Stomach (tissue), 4 donors: ENCODE measurements at regions not wholly inside any gene's neighbourhood (a gene's known extent, or its start where the extent isn't known, plus 50 kb on each side); places are given as distances from the start of the nearest gene placed in this dataset.

ENCODE experiments used
- EP300 ChIP-seq: sonication (generic); formaldehyde crosslinking; IDR thresholded peaks from one replicate; pipeline ENCODE4 v1.6.1; 2017; ENCODE audit warnings: antibody characterized with exemption
- POLR2A ChIP-seq, 4 donors: fragments of 450-650 bp; IDR thresholded peaks; one replicate each; pipeline ENCODE4 v1.6.1; 2016; ENCODE audit warnings: antibody characterized with exemption in 4 of 4, control low read depth in 2 of 4, mild to moderate bottlenecking in 1 of 4, moderate library complexity in 1 of 4
- POLR2AphosphoS5 ChIP-seq, 3 donors: sonication (generic); formaldehyde crosslinking; IDR thresholded peaks; one replicate each; pipeline ENCODE4 v1.6.1; 2016; ENCODE audit warnings: antibody characterized with exemption in 3 of 3
- TF ChIP-seq, protein P1 (sequence below), 7 experiments: fragments of 450-650 bp in 4 of 7; fragments of 200-600 bp in 3 of 7; sonication (generic) in 3 of 7; IDR thresholded peaks; one replicate each; pipeline ENCODE4 v1.5.1; 2016 to 2019; ENCODE audit warnings: antibody characterized with exemption in 7 of 7, control low read depth in 2 of 7, mild to moderate bottlenecking in 1 of 7

DNA sequence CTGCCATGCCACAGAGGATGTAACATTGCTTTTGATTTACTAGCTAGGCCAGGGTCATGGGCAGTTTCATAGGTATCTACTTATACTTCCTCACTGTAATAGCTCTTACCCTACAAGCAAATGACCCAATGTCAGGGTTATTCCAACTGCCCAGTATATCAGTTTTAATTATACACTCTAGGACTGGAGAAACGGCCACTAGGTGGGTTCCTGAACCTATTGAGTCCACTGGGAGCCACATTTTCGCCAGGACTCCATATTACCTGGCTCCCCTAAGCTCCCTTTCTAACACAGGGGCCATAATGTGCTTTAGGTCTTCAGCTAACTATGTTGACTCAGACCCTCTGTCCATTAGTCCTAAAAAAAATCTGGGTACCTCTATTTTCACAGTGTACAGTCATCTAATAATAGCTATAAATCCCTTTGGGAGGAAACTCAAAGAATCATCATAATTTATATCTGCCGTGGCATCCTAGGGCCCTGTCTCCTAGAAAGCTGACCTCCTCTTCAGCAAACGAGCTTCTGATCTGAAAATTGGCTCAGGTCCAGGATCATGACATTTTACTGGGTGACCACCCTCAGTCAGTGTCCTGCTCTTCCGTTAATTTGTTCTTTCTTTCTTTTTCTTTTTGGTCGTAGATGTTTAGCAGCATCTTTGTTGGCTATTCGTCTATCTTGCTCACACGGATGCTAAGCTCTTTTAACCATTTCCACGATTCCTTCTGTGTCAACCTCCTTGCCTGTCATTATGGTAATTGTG, 244.3 kb downstream of the FAM76B start:
- TF ChIP-seq, protein P1, sequence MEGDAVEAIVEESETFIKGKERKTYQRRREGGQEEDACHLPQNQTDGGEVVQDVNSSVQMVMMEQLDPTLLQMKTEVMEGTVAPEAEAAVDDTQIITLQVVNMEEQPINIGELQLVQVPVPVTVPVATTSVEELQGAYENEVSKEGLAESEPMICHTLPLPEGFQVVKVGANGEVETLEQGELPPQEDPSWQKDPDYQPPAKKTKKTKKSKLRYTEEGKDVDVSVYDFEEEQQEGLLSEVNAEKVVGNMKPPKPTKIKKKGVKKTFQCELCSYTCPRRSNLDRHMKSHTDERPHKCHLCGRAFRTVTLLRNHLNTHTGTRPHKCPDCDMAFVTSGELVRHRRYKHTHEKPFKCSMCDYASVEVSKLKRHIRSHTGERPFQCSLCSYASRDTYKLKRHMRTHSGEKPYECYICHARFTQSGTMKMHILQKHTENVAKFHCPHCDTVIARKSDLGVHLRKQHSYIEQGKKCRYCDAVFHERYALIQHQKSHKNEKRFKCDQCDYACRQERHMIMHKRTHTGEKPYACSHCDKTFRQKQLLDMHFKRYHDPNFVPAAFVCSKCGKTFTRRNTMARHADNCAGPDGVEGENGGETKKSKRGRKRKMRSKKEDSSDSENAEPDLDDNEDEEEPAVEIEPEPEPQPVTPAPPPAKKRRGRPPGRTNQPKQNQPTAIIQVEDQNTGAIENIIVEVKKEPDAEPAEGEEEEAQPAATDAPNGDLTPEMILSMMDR (IDR thresholded peaks at IDR 0.05): no peak
- TF ChIP-seq POLR2A (IDR thresholded peaks at IDR 0.05) (no peak), EP300 (no peak), POLR2AphosphoS5 (IDR thresholded peaks at IDR 0.05) (no peak)
